ENCODE measurements at regions not wholly inside any gene's neighbourhood (a gene's known extent, or its start where the extent isn't known, plus 50 kb on each side); places are given as distances from the start of the nearest gene placed in this dataset.

DNA sequence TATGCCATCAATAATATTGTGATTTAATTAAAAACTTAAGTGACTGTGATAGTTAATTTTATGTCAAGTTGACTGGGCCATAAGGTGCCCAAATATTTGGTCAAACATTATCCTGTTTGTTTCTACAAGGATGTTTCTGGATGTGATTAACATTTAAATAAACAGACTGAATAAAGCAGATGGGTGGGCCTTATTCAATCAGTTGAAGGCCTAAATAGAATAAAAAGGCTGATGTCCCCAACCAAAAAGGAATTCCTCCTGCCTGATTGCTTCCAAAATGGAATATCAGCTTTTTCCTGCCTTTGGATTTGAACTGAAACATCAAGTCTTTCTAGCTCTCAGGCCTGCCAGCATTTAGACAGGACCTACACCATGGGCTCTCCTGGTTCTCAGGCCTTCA is 961.7 kb downstream of the NTRK3 start:
- Histone ChIP-seq H3K4me1 (no peaks in the 10 kb centered on the region), H3K27ac (no peak overlapping the region), H3K36me3 (no peaks in the 10 kb centered on the region), H3K27me3 (no peaks in the 10 kb centered on the region), H3K9me3 (peaks cover 0 to 11% (median 0%) of the 10 kb centered on the region in 3 donors), H3K4me3 (no peak overlapping the region)
- TF ChIP-seq EP300 (IDR thresholded peaks at IDR 0.05), result no peak
- TF ChIP-seq, protein P1, sequence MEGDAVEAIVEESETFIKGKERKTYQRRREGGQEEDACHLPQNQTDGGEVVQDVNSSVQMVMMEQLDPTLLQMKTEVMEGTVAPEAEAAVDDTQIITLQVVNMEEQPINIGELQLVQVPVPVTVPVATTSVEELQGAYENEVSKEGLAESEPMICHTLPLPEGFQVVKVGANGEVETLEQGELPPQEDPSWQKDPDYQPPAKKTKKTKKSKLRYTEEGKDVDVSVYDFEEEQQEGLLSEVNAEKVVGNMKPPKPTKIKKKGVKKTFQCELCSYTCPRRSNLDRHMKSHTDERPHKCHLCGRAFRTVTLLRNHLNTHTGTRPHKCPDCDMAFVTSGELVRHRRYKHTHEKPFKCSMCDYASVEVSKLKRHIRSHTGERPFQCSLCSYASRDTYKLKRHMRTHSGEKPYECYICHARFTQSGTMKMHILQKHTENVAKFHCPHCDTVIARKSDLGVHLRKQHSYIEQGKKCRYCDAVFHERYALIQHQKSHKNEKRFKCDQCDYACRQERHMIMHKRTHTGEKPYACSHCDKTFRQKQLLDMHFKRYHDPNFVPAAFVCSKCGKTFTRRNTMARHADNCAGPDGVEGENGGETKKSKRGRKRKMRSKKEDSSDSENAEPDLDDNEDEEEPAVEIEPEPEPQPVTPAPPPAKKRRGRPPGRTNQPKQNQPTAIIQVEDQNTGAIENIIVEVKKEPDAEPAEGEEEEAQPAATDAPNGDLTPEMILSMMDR (IDR thresholded peaks at IDR 0.05), result no peak
- no peak for TF ChIP-seq POLR2A (IDR thresholded peaks at IDR 0.05)
- TF ChIP-seq POLR2AphosphoS5 (IDR thresholded peaks at IDR 0.05), result no peak
- ATAC-seq, result no peak

DNA sequence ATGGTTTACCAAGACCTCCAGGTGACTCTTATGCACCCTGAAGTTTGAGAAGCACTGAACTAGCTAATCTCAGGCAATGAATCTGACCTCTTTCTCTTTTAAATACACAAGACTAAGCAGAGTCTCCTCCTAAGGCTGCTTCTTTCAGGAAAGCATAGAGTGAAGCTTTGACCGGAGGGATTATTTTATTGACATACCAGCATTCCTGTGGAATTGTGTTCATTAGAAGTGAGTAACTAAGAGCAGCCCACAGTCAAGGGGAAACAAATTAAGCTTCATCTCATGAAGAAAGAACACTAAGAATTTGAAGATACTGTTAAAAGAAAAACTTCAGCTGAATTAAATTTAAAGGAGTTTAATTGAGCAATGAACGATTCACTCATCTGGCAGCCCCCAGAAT is 963.5 kb downstream of the NTRK3 start:
- H3K27ac ChIP-seq, result no peak overlapping the region
- 73 to 83% methylated on average over 2 of the region's 2 CpGs for WGBS, 2 donors (ENCODE audit: low coverage in 1 of 2)
- ATAC-seq, result no peak
- H3K4me3 ChIP-seq, result no peak overlapping the region
- H3K27me3 ChIP-seq, result no peaks in the 10 kb centered on the region
- no peaks in the 10 kb centered on the region for H3K36me3 ChIP-seq
- TF ChIP-seq POLR2A (IDR thresholded peaks at IDR 0.05) (no peak), POLR2AphosphoS5 (IDR thresholded peaks at IDR 0.05) (no peak), EP300 (IDR thresholded peaks at IDR 0.05) (no peak)
- TF ChIP-seq, protein P1 (IDR thresholded peaks at IDR 0.05), result no peak
- peaks cover 0 to 11% (median 0%) of the 10 kb centered on the region in 3 donors for H3K9me3 ChIP-seq
- H3K4me1 ChIP-seq, result no peaks in the 10 kb centered on the region

DNA sequence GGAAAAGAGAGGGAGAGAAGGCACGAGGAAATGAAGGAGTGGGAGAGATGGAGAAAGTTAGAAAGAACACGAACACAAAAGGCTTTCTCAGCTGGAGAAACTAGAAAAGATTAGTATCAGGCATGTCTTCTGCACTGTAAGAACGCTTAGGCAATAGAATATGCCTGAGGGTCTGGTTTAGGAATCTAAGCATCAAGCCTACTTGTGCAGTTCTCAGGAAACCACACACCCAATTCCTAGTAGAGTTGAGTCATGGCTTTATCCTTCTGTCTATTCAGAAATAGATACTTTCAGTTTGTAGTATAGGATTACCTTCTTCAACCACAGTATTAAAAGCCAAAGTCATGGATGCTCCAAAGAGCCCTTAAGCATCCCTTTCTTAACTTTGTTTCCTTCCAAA is 969.4 kb downstream of the NTRK3 start:
- no peaks in the 10 kb centered on the region for H3K27me3 ChIP-seq
- H3K9me3 ChIP-seq, result peaks cover 0 to 5% (median 0%) of the 10 kb centered on the region in 3 donors
- H3K4me1 ChIP-seq, result no peaks in the 10 kb centered on the region
- no peak for ATAC-seq
- WGBS, 2 donors (ENCODE audit: low coverage in 1 of 2), result 53 to 65% methylated on average over 3 of the region's 3 CpGs
- H3K27ac ChIP-seq, result no peak overlapping the region
- TF ChIP-seq POLR2AphosphoS5 (IDR thresholded peaks at IDR 0.05) (no peak), EP300 (IDR thresholded peaks at IDR 0.05) (no peak), POLR2A (IDR thresholded peaks at IDR 0.05) (no peak)
- TF ChIP-seq, protein P1 (IDR thresholded peaks at IDR 0.05), result no peak
- no peak overlapping the region for H3K4me3 ChIP-seq
- no peaks in the 10 kb centered on the region for H3K36me3 ChIP-seq

DNA sequence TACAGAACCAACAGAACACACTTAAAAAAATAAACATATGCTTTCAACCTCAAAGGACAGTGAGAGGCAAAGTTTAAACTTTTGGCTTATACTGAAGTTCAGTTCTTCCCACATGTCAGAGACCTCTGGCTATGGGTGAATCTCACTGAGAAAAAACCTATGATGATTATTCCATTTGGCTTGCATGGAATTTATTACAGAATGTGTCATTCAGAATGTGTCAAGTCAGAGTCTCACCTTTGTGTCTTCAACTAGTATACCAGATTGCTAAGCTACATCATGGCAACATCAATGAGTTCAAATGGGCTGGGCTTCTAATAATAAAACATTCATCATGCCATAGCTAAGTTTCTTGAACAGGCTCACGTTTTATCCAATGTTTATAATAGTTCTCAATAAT is 987.0 kb downstream of the NTRK3 start:
- Histone ChIP-seq H3K36me3 (no peaks in the 10 kb centered on the region), H3K4me3 (no peak overlapping the region), H3K27ac (no peak overlapping the region), H3K9me3 (peaks cover 0 to 6% (median 0%) of the 10 kb centered on the region in 3 donors), H3K27me3 (no peaks in the 10 kb centered on the region), H3K4me1 (no peaks in the 10 kb centered on the region)
- TF ChIP-seq POLR2AphosphoS5 (IDR thresholded peaks at IDR 0.05) (no peak), EP300 (IDR thresholded peaks at IDR 0.05) (no peak), POLR2A (IDR thresholded peaks at IDR 0.05) (no peak)
- TF ChIP-seq, protein P1 (IDR thresholded peaks at IDR 0.05), result no peak
- ATAC-seq, result no peak
- 26 to 29% methylated on average over 1 of the region's 1 CpG for WGBS, 2 donors (ENCODE audit: low coverage in 1 of 2)

DNA sequence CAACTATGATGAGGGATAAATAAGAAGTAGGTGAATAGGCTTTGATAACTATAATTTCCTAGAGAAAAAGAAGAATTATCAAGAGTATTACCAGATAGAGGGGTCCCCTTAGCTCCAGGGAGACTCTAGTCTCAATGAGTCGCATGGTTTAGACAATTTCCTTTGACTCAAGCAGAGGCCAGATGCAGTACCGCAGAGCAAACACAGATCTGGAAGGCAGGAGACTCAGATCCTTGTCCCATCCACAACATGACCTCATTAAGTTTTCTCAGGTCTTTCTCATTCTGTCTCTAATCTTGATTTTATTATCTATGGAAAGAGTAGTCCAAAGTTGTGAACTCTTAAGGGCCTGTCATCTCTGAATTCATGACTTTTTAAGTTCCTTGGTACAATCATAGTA is 987.9 kb downstream of the NTRK3 start:
- Histone ChIP-seq H3K36me3 (no peaks in the 10 kb centered on the region), H3K27ac (no peak overlapping the region), H3K9me3 (peaks cover 0 to 6% (median 0%) of the 10 kb centered on the region in 3 donors), H3K27me3 (no peaks in the 10 kb centered on the region), H3K4me3 (no peak overlapping the region), H3K4me1 (no peaks in the 10 kb centered on the region)
- TF ChIP-seq, protein P1 (IDR thresholded peaks at IDR 0.05), result no peak
- TF ChIP-seq EP300 (IDR thresholded peaks at IDR 0.05) (no peak), POLR2AphosphoS5 (IDR thresholded peaks at IDR 0.05) (no peak), POLR2A (IDR thresholded peaks at IDR 0.05) (no peak)
- no peak for ATAC-seq
- 84 to 100% methylated on average over 2 of the region's 2 CpGs for WGBS, 2 donors (ENCODE audit: low coverage in 1 of 2)
